Erythroblast (primary cell): ENCODE measurements at regions not wholly inside any gene's neighbourhood (a gene's known extent, or its start where the extent isn't known, plus 50 kb on each side); places are given as distances from the start of the nearest gene placed in this dataset.

Source experiments
- GATA1 ChIP-seq: IDR thresholded peaks from 2 replicates; pipeline ENCODE4 v1.6.1; 2011; ENCODE audit warnings: low read depth, mild to moderate bottlenecking, control low read depth, low read length, moderate library complexity
- POLR2A ChIP-seq: IDR thresholded peaks from 2 replicates; pipeline ENCODE4 v1.6.1; 2011; ENCODE audit warnings: mild to moderate bottlenecking, low read length

GRCh38 chr14:39554576-39554975, 122.3 kb upstream of the FBXO33 start:
- TF ChIP-seq POLR2A (no peak), GATA1 (no peak)
